HCEC 1CT (cell line): ENCODE measurements at regions not wholly inside any gene's neighbourhood (a gene's known extent, or its start where the extent isn't known, plus 50 kb on each side); places are given as distances from the start of the nearest gene placed in this dataset.

Source experiments
- DNase-seq: peaks from one replicate; pipeline ENCODE4 v3.0.0-alpha.2; 2017

DNA sequence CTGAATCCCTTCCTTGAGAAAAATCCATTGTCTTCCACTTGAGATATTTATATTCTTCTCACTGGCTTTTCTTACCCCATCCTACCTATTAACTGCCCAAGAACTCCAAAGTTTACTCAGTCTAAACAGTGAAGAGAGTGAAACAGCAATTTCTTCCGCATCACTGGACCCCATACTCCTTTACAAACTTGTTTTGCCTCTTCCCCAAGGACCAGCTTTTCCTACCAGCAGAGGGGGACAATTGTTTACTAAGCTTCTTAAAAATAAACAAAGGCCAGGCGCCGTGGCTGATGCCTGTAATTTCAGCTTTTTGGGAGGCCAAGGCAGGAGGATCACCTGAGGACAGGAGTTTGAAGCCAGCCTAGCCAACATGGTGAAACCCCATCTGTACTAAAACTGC lies 52.0 kb downstream of the LRATD1 start:
- DNase-seq, result no peak

DNA sequence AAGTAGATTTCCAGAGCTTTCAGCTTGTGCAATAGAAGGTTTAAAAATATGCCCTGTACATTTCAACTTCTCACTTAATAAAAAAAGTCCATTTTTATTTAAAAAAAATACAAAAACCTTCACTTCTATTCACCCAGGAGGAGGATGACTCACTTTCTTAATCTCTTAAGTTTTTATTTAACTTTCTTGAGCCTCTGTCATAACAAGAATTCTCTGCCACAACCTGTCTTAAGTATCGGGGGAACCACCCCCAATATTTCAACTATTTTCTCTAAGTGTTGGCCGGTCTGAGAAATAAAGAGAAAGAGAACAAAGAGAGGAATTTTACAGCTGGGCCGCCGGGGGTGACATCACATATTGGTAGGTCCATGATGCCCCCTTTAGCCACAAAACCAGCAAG lies 58.4 kb downstream of the LRATD1 start:
- no peak for DNase-seq

DNA sequence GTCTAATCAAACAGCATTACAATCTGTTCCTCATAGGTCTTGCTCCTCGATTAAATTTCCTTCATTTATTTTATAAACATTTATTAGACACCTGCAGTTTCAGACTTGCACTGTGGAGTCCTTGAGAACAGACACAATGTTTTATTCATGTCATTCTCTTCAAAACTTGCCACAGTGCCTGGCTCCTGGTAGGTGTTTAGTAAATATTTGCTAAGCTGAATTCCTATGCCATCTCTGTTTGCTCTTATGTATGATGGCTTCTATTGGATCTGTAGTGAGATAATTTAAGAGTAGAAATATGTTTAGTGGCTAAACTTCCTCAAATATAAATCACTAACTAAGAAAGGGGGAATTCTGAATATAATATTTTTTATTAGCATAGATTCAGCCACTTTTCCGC lies 61.4 kb downstream of the LRATD1 start:
- no peak for DNase-seq

DNA sequence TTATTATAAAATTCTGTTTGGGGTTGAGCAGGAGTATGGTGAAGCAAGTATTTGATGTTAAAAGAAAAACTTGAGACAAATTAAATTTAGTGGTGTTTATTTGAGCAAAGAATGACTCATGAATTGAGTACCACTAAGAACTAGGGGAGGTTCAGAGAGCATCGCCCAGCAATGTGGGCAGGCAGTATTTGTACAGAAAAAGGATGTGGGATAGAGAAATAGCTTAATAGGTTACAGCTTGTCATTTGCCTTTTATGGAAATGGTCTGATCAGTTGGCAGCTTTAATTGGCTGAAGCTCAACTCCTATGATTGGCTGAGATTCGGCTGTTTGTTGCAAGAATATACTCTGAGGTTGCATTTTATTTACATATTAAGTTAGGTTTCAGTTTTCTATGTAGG lies 68.2 kb downstream of the LRATD1 start:
- peak; percentile 90 for DNase-seq

DNA sequence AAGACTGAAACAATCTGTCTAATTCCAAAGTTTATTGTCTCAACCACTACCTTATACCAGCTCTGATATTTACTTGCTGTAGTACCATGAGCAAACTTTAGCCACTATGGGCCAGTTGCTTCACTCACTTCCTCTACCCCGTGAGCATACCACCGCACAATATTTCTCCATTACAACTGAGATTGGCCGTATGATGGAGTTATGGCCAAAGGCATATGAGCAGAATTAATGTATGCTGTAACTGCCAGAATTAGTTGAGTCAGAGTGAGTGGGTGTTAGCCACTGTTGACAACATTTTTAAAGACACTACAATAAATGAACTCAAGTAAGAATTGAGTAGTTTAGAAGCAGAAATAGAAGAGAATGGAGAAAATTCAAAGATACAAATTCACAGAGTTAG lies 69.7 kb downstream of the LRATD1 start:
- DNase-seq, result peak; percentile 10

DNA sequence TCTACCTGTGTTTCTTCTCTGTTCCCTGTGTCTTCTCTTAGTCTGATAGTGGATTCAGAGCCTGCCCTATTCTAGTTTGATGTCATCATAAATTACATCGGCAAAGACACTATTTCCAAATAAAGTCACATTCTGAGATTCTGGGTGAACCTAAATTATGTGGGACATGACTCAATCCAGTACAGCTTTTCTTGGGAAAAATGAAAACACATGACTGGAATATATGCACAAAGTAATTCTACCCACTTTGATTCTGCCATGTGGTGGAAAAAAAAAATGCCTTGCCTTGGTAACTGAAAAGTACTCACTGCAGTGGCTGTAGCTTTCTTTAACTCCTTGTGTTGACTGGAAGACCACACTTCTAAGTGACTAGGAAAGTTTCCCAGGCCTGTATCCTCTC lies 73.7 kb downstream of the LRATD1 start:
- peak; percentile 16 for DNase-seq

DNA sequence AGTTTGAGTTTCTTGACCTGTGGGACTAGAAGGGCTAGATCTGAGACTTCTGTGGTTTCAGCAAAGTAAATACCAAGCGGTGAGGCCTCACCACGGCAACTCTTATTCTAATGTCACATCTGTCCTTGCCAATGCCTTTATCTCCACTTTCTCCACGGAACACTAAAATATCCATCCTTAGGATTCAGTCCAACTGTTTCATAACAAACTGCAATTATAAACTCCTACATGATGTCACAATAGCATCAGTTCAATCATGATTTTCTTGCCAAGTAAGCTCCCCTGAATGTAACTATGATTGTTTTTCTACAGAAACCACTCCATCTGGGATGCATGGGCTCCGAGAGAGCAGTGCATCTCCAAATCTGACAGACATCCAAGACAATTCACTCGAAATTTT lies 79.6 kb downstream of the LRATD1 start:
- DNase-seq, result peak; percentile 18

DNA sequence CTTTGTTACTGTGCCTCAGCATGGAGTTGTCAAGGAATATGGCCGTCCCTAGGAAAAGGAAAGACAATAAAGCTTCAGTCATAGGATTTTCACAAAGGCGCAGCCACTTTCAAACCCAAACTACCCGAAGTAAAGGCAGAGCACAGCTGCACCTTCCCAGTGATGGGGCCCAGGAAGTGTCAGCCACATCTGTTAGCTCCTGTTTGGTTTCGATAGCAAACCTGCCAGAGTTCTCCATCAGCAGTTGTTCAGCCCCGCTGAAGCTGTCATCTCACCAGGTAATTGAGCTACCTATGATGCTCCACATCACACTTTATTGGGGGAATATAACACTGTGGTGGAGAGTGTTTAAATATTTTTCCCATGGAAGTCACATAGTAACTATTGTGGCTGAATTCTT lies 80.7 kb downstream of the LRATD1 start:
- DNase-seq, result no peak

DNA sequence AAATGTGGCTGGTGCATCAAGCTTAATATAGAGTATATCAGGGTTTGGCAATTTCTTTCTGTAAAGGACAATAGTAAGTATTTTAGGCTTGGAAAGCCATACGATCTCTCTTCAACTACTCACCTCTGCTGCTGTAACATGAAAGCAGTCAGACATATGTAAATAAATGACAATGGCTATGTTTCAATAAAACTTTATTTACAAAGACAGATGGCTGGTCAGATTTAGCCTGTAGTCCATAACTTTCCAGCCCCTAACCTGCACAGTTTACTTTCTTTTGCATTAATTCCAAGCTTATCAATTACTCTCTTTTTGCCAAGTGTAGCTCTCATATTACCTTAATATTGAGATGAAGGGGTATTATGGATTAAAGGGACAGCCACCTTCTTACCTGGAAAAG lies 83.1 kb downstream of the LRATD1 start:
- no peak for DNase-seq

DNA sequence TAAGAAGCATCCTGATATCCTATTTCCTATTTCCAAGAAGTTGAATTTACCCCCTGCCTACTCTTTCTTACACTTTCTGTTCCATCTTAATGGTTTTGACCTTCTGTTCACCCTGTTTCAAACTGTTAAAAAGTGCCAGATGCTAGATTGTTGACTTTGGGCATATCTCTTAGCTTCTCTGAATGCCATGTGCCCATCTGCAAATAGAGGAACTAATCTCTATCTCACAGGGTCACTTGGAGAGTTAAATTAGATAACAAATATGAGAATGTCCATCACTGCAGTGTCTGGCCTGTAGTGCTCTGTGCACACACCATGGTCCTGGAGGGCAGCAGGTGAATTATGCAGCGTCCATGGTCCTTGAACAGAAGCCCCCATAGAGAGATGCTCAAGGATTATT lies 83.8 kb downstream of the LRATD1 start:
- DNase-seq, result no peak

DNA sequence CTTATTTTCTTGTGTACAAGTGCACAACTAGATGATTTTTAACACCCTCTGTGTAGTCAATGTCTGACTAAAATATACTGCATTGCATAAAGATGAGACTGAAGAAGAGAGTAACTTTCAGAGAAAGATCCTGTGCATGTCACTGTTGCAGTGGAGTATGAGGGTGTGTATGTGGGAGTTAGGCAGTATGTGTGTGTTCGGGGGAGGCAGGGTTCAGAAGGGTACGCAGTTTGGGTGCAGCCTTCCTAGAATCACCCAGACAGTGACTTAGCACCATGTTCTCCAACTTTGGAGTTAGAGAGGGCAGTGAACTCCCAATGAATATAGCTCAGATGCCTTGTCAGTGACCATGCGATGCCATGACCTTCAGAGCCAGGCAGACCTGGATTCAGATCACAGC lies 84.6 kb downstream of the LRATD1 start:
- DNase-seq, result no peak

DNA sequence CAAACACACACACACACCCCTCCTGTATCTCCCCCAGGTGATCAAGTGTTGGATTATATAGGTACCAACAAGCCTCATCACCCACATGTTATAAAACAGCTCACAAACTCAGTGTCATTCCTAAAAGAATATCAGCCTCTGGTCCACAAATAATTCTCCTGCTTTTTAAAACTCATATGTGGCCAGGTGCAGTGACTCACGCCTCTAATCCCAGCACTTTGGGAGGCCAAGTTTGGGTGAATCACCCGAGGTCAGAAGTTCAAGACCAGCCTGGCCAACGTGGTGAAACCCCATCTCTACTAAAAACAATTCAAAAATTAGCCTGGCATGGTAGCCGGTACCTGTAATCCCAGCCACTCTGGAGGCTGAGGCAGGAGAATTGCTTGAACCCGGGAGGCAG lies 87.8 kb downstream of the LRATD1 start:
- DNase-seq, result peak; percentile 65

DNA sequence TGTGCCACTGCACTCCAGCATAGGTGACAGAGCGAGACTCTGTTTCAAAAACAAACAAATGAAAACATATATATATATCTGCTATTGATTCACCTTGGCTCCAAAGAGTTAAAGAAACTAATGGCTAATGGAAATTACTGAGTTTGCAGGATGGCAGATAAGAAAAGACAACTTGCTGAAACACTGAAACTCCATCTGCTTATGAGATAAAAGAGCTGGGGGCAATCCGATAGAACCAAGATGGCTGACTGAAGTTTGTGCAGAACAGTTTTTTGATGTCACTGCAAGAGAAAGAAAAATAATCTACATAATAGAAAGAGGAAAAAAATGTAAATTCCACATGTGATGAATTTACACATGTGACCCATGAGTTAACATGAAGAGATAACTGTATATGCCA lies 88.2 kb downstream of the LRATD1 start:
- no peak for DNase-seq

DNA sequence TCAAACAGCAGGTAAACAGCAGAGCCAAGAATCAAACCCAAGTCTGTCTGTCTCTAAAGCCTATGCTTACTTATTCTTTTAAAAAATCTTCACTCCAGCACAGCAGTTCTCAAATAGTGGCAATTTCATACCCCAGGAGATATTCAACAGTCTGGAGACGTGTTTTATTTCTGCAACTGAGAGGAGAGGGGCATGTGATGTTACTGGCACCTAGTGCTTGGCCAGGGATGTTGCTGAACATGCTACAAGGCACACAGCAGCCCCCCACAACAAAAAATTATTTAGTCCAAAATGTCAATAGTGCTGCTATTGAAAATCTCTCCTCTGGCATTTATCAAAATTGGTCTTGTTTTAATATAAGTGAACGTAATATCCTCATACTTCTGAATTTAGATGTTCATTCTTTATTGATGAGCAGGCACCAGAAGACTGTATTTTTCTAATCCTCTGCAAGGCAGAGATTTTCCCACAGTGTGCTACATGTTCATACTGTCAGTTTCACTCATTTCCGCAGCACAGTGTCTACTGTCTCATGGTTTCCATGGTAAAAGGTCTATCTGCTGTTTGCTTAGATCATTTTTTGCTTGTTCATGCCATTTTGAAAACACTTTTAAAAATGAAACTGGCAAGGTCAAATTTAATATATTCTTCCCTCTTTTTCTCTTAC lies 90.5 kb downstream of the LRATD1 start:
- peak; percentile 68 for DNase-seq

DNA sequence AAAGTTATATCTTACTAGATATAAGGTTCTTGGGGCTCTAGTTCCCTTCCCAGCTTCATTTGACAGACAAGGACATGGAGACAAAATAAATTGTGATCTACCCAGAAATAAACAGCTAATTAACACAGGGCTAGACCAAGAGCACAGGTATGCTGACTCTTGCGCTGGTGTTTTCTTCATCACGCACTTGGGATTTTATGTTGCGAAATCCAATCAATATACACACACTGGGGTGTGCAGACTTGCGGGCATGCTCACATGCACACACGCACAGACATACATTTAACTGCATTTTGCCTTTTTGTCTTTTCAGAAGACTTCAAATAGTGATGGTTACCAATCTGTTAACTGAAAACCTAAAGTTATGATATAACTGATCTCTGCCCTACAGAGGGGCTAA lies 91.2 kb downstream of the LRATD1 start:
- DNase-seq, result no peak

DNA sequence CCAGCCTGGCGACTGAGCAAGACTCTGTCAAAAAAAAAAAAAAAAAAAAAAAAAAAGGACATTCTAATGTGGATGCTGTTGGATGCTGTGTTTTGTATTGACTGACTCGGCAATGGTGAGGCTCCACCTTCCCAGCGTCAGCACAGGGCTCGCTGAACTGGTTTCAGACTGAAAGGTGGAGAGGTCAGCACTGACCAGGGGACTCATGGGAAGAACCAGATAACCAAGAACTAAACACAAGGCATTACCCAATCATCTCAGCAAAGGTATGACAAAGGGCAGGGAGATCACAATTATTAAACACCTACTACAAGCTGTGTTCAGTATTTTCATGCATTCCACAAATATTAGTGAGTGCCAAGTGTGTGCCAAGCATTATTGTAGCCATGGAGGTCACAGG lies 103.2 kb downstream of the LRATD1 start:
- no peak for DNase-seq

DNA sequence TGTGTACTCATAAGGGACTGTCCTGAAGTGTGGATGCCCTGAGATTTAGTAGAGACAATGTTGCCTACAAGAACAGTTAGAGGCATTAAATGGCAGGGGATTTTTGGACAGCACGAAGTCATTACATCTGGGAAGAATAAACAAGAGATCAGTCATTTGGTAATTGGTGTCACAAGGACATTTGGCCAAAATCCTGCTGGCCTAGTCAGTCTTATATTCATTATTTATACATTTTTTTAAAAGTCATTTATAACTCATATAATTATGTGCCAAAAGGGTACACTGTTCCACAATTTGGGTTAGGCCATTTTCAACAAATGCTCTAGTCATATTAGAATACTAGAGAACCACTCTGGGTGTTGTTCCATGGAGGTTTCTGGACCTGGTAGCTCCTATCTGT lies 104.7 kb downstream of the LRATD1 start:
- no peak for DNase-seq

DNA sequence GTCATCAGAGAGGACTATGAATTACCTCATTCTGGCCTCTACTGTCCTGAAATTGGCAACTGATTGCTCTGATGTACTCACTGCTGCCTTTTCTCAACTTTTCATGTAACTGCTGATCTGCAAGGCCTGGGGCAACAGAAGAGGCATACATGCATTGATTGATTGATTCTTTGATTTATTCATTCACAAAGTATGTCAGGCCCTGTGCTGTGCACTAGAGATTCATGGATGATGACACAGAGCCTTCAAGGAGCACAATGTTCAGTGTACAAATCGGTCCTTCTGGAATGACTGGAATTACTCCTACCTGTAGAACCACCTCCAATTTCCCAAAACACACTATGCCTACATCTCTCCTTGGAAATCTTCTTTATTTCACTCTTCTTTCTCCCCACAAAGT lies 111.3 kb downstream of the LRATD1 start:
- DNase-seq, result no peak

DNA sequence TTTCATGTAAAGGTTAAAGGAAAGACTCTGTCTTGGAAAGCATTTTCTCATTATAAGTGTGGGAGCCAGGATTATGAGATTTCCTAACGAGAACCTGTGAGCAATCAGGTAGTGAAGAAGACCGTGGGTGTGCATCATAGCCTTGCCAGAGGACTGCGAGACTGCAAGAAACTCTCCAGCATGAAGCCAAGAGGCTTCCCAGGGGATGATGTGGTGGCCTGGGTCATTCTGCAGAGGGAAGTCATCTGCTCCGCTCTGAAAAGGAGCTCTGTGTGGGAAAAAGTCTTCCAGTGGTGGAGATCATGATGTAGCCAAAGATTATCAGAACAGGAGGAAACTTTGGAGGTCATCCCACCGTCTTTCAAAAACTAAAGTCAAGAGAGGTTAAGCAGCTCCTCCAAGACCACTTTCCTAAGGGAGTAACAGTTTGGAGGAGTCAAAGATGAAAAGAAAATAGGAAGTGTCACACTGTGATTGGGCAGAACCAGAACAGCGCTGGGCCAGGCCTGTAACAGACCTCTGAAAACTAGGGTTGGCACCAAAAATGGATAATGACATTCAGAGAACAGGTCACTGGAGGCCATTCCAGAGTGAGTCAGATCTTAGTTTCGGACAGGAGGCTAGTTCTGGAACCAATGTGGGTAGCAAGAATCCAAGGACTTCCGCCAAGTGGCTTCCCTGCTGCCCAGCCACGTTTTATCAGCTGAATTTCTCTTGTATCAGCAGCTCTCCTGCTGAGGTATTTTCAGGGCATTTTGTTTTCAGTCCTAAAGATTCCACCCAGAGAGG lies 113.0 kb downstream of the LRATD1 start:
- no peak for DNase-seq

DNA sequence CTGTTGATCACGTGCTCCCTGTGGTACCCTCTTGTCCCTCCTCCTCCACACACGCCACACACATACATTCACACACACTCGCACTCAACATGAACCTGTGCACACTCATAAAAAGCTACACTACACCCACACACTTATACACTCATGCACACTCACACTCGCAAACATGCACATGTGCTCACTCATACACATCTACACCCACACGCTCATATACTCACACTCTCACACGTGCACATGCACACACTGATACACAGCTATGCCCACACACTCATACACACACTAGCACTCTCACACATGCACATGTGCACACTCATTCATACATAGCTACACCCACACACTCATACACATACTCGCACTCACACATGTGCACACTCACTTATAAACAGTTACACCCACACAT lies 113.6 kb downstream of the LRATD1 start:
- no peak for DNase-seq

DNA sequence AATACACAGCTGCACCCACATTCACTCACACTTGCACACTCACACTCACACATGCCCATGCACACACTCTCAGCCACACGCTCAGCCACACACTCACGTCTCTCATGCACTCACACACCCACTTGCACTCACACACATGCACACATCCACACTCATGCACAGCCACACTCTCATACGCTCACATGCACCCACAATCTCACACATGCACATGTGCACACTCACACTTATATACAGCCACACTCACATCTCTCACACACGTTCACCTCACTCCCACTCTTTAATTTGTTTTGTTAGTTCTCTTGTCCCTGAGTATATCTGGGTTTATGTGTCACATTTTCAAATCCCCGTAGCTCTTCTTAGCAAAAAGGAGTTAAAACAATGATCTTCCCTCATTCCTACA lies 114.9 kb downstream of the LRATD1 start:
- no peak for DNase-seq

DNA sequence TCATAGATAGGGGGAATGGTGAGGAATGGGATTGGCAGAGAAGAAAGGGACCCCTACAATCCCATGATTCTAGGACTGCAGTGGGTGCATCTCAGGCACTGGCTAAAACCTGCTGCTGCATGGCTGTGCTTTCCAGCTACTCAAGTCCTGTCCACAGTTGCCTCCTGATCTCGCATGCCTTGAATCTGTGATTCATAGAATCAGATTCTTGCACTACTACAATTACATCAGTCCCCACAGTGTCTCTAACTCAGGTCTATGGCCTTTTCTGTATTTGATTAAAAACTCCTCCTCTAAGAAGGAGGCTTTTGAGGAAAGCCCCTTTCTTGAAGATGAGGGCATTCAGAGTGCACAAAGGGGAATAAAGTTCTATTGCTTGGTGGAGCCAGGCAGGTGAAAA lies 117.4 kb downstream of the LRATD1 start:
- peak; percentile 28 for DNase-seq

DNA sequence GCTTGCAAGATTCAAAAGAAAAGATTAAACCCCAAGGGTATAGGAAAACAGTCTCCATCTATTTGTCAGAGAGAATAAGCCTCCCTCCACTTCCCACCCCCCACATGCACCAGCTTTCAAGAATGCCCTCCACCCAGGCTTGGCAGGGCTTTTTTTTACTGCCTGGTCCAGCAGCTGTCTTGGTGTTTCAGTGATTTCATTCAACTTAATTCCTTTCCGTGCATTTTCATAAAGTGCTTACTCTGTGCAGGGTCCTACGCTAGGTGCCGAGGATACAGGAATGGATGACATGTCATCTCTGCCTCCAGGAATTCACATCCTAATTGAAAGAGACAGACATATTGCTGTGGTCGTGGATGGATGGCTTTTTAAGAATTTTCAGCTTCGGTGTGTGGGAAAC lies 117.9 kb downstream of the LRATD1 start:
- no peak for DNase-seq

DNA sequence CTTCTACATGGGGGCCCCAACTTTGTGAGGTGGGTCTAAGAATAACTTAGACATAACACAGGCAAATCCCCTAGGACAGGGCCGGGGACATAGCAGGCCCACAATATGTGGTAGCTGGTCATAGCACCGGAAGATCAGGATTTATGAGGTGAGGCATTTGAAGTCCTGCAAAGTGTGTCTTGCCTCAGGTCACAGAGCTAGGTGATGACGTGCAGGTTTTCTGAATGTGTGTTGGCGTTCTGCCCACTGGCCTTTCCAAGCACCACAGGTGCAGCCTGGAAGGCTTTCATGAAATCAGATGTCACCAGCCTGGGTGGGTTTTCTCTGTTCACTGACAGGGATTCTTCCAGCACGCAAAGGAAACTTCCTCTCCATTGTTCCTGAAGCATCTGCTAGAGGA lies 119.1 kb downstream of the LRATD1 start:
- no peak for DNase-seq

DNA sequence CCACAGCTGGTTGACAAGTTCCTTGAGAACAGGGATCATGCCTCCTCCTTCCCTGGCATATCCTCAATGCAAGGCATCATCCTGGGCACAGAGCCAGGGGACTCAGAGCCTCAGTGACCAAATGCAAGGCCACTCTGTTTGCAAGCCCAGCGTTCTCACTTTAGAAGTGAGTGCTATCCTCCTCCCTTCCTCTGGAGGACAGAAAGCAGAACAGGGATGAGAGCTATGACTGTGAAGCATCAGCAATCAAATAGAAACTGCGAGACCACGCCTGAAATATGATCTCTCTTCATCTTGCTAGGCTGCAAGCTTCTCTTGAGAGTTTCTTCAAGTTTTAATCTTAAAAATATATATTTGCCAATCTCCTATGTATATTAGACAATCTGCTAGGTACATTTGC lies 119.8 kb downstream of the LRATD1 start:
- DNase-seq, result no peak
